ENCODE measurements at regions not wholly inside any gene's neighbourhood (a gene's known extent, or its start where the extent isn't known, plus 50 kb on each side); places are given as distances from the start of the nearest gene placed in this dataset.

DNA sequence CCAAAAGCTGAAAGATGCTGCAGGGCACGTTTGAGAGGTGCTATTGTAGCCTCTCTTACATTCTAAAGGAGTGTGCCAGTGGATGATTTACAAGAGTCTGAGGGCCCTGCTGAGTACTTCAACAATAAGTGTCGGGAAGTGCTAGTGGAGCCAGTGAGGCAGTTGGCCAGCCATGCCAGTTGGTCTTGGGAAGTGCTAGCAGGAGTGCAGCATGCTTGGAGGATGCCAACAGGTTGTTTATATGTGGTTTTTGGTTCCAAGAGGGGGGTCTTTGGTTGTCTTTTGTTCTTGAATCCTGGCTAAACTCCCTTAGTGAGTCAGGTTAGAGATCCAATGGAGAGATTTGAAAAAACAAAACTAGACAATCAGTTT is 335.3 kb downstream of the PABPC4L start:
- Histone ChIP-seq H3K36me3 (ENCODE audit: control insufficient read depth, low read depth, low read length) (no peaks in the 10 kb centered on the region), H3K9me3 (ENCODE audit: control insufficient read depth, low read depth, low read length) (no peaks in the 10 kb centered on the region), H3K27ac (ENCODE audit: low read length) (no peak overlapping the region), H3K4me1 (ENCODE audit: control insufficient read depth, low read depth, low read length) (no peaks in the 10 kb centered on the region), H3K9ac (ENCODE audit: low read length) (no peak overlapping the region), H3K4me3 (ENCODE audit: low read length) (no peak overlapping the region), H3K27me3 (ENCODE audit: control insufficient read depth, insufficient read depth, low read length) (no peaks in the 10 kb centered on the region)

DNA sequence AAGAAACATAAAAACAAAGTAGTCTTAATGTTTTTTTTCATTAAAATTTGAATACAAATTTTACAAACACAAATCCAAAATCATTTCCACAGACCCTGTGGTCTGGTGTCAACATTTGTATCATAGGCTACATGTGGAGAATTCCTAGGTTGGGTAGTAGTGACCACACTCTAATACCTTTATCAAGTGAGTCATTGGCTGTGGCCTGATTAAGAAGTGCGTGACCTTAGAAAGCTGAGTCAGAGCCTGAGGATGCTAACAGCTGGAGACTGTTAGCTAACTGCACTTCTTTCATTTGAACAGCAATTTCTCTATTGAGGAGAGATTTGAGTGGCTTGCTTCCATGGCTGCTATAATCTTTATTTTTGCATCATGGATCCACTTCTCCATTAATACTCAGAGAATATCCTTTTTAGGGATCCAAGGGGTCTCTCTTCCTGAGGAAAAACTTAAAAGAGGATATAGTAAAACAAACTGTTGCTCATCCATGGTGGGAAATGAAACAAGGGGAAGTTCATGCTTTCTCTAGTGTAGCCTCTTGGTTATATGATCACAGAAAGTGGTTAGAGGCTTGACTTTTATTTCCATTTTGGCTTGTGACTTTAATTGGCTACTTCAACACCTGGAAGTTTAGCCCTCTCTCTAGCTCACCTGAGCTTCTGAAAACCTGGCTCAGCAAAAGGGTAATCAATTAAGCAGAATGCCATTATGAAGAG is 335.8 kb downstream of the PABPC4L start:
- Histone ChIP-seq H3K36me3 (ENCODE audit: control insufficient read depth, low read depth, low read length) (no peaks in the 10 kb centered on the region), H3K9ac (ENCODE audit: low read length) (no peak overlapping the region), H3K27me3 (ENCODE audit: control insufficient read depth, insufficient read depth, low read length) (no peaks in the 10 kb centered on the region), H3K27ac (ENCODE audit: low read length) (no peak overlapping the region), H3K9me3 (ENCODE audit: control insufficient read depth, low read depth, low read length) (no peaks in the 10 kb centered on the region), H3K4me3 (ENCODE audit: low read length) (no peak overlapping the region), H3K4me1 (ENCODE audit: control insufficient read depth, low read depth, low read length) (no peaks in the 10 kb centered on the region)

DNA sequence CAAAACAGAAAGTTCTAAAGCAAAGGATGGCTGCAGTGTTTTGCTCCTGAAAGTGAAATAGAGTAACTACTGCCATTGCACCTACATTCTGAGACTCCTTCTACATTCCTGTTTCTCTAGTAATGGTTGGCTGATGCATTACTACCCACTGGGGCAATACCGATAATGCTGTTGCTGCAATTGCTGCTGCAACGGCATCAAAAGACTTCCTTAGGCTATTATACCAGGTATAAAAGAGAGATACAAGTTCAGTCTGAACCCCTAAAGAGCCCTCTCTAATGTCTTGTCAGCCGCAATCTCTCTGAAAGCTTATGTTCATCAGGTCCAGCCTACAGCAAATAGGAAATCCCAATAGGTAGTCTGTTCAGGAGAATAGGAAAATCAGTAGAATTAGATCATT is 338.4 kb downstream of the PABPC4L start:
- Histone ChIP-seq H3K4me3 (ENCODE audit: low read length) (no peak overlapping the region), H3K4me1 (ENCODE audit: control insufficient read depth, low read depth, low read length) (no peaks in the 10 kb centered on the region), H3K27ac (ENCODE audit: low read length) (no peak overlapping the region), H3K36me3 (ENCODE audit: control insufficient read depth, low read depth, low read length) (no peaks in the 10 kb centered on the region), H3K9ac (ENCODE audit: low read length) (no peak overlapping the region), H3K27me3 (ENCODE audit: control insufficient read depth, insufficient read depth, low read length) (no peaks in the 10 kb centered on the region), H3K9me3 (ENCODE audit: control insufficient read depth, low read depth, low read length) (no peaks in the 10 kb centered on the region)

GRCh38 chr4:133856731-133857355 is 344.7 kb downstream of the PABPC4L start:
- no peak overlapping the region for H3K4me3 ChIP-seq (ENCODE audit: low read length)
- no peaks in the 10 kb centered on the region for H3K4me1 ChIP-seq (ENCODE audit: control insufficient read depth, low read depth, low read length)
- no peaks in the 10 kb centered on the region for H3K27me3 ChIP-seq (ENCODE audit: control insufficient read depth, insufficient read depth, low read length)
- H3K36me3 ChIP-seq (ENCODE audit: control insufficient read depth, low read depth, low read length): no peaks in the 10 kb centered on the region
- H3K9ac ChIP-seq (ENCODE audit: low read length): no peak overlapping the region
- H3K27ac ChIP-seq (ENCODE audit: low read length): no peak overlapping the region
- H3K9me3 ChIP-seq (ENCODE audit: control insufficient read depth, low read depth, low read length): no peaks in the 10 kb centered on the region

GRCh38 chr4:133855001-133855400 is 346.6 kb downstream of the PABPC4L start:
- Histone ChIP-seq H3K27me3 (ENCODE audit: control insufficient read depth, insufficient read depth, low read length) (no peaks in the 10 kb centered on the region), H3K36me3 (ENCODE audit: control insufficient read depth, low read depth, low read length) (no peaks in the 10 kb centered on the region)

DNA sequence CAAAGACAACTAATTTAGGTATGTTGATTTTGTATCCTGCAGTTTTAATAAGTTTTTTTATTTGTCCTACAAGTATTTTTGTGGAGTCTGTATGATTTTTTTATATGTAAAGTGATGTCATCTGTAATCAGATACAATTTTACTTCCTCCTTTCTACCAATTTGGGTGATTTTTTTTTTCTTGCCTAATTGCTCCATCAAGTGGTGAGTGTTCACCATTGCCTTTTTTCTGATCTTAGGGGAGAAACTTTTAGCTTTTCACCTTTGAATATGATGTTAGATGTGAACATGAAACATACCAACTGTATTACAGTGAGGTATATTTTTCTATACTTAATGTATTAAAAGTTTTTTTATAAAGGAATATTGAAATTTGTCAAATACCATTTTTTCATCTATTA is 362.3 kb downstream of the PABPC4L start:
- Histone ChIP-seq H3K9ac (ENCODE audit: low read length) (no peak overlapping the region), H3K27ac (ENCODE audit: low read length) (no peak overlapping the region), H3K4me3 (ENCODE audit: low read length) (no peak overlapping the region), H3K27me3 (ENCODE audit: control insufficient read depth, insufficient read depth, low read length) (no peaks in the 10 kb centered on the region), H3K9me3 (ENCODE audit: control insufficient read depth, low read depth, low read length) (peaks cover 6% of the 10 kb centered on the region), H3K36me3 (ENCODE audit: control insufficient read depth, low read depth, low read length) (no peaks in the 10 kb centered on the region), H3K4me1 (ENCODE audit: control insufficient read depth, low read depth, low read length) (no peaks in the 10 kb centered on the region)

More at GRCh38 chr4:133855001-133855400, 346.6 kb downstream of the PABPC4L start:
- H3K9me3 ChIP-seq (ENCODE audit: control insufficient read depth, low read depth, low read length): no peaks in the 10 kb centered on the region
- no peak overlapping the region for H3K4me3 ChIP-seq (ENCODE audit: low read length)
- no peak overlapping the region for H3K9ac ChIP-seq (ENCODE audit: low read length)
- no peak overlapping the region for H3K27ac ChIP-seq (ENCODE audit: low read length)
- no peaks in the 10 kb centered on the region for H3K4me1 ChIP-seq (ENCODE audit: control insufficient read depth, low read depth, low read length)

DNA sequence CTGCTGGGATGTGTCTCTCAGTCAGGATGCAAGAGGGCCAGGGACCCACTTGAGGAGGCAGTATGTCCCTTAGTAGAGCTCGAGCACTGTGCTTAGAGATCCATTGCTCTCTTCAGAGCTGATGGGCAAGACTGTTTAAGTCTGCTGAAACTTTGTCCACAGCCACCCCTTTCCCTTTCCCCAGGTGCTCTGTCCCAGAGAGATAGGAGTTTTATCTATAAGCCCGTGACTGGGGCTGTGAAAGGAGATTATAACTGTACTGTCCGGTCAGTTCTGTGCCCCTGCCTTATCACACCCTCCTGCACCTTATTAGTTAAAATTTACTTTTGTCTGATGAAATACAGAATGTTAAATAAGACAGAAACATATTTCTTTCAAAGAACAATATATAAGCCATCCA is 378.4 kb downstream of the PABPC4L start:
- no peak overlapping the region for H3K4me3 ChIP-seq (ENCODE audit: low read length)
- H3K27me3 ChIP-seq (ENCODE audit: control insufficient read depth, insufficient read depth, low read length): no peaks in the 10 kb centered on the region

GRCh38 chr4:133812954-133813353 is 388.6 kb downstream of the PABPC4L start:
- Histone ChIP-seq H3K36me3 (ENCODE audit: control insufficient read depth, low read depth, low read length) (no peaks in the 10 kb centered on the region), H3K4me1 (ENCODE audit: control insufficient read depth, low read depth, low read length) (no peaks in the 10 kb centered on the region), H3K27ac (ENCODE audit: low read length) (no peak overlapping the region), H3K4me3 (ENCODE audit: low read length) (no peak overlapping the region), H3K9ac (ENCODE audit: low read length) (no peak overlapping the region), H3K9me3 (ENCODE audit: control insufficient read depth, low read depth, low read length) (no peaks in the 10 kb centered on the region), H3K27me3 (ENCODE audit: control insufficient read depth, insufficient read depth, low read length) (no peaks in the 10 kb centered on the region)

More for the DNA sequence above, 378.4 kb downstream of the PABPC4L start:
- Histone ChIP-seq H3K9me3 (ENCODE audit: control insufficient read depth, low read depth, low read length) (no peaks in the 10 kb centered on the region), H3K9ac (ENCODE audit: low read length) (no peak overlapping the region), H3K36me3 (ENCODE audit: control insufficient read depth, low read depth, low read length) (no peaks in the 10 kb centered on the region), H3K27ac (ENCODE audit: low read length) (no peak overlapping the region), H3K4me1 (ENCODE audit: control insufficient read depth, low read depth, low read length) (no peaks in the 10 kb centered on the region)

GRCh38 chr4:133812236-133812635 is 389.4 kb downstream of the PABPC4L start:
- Histone ChIP-seq H3K4me3 (ENCODE audit: low read length) (no peak overlapping the region), H3K9me3 (ENCODE audit: control insufficient read depth, low read depth, low read length) (no peaks in the 10 kb centered on the region), H3K9ac (ENCODE audit: low read length) (no peak overlapping the region), H3K27ac (ENCODE audit: low read length) (no peak overlapping the region), H3K4me1 (ENCODE audit: control insufficient read depth, low read depth, low read length) (no peaks in the 10 kb centered on the region), H3K27me3 (ENCODE audit: control insufficient read depth, insufficient read depth, low read length) (no peaks in the 10 kb centered on the region), H3K36me3 (ENCODE audit: control insufficient read depth, low read depth, low read length) (no peaks in the 10 kb centered on the region)

GRCh38 chr4:133808151-133808550 is 393.4 kb downstream of the PABPC4L start:
- no peak overlapping the region for H3K27ac ChIP-seq (ENCODE audit: low read length)
- H3K4me3 ChIP-seq (ENCODE audit: low read length): no peak overlapping the region
- H3K9me3 ChIP-seq (ENCODE audit: control insufficient read depth, low read depth, low read length): no peaks in the 10 kb centered on the region
- H3K36me3 ChIP-seq (ENCODE audit: control insufficient read depth, low read depth, low read length): no peaks in the 10 kb centered on the region
- H3K4me1 ChIP-seq (ENCODE audit: control insufficient read depth, low read depth, low read length): no peaks in the 10 kb centered on the region
- no peaks in the 10 kb centered on the region for H3K27me3 ChIP-seq (ENCODE audit: control insufficient read depth, insufficient read depth, low read length)
- no peak overlapping the region for H3K9ac ChIP-seq (ENCODE audit: low read length)

DNA sequence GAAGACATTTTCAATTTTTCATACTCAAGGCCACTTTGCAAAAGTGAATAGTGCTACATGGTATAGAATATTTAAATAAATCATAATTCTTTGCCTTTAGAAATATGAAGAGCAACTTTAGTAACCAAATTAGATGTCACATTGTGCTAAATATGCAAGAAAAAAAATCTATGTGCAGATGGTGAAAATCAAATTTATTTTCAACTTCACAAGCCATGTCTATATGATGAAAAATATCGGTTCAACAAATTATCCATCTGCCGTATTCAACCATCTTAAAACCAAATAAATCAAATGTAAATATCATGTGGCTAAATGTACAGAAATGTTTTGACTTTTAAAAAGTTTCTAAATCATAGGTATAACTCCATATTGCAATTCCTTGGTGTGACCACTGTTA is 398.2 kb downstream of the PABPC4L start:
- Histone ChIP-seq H3K4me3 (ENCODE audit: low read length) (no peak overlapping the region), H3K36me3 (ENCODE audit: control insufficient read depth, low read depth, low read length) (no peaks in the 10 kb centered on the region), H3K4me1 (ENCODE audit: control insufficient read depth, low read depth, low read length) (peaks cover 9% of the 10 kb centered on the region), H3K9ac (ENCODE audit: low read length) (no peak overlapping the region), H3K27ac (ENCODE audit: low read length) (no peak overlapping the region), H3K9me3 (ENCODE audit: control insufficient read depth, low read depth, low read length) (no peaks in the 10 kb centered on the region), H3K27me3 (ENCODE audit: control insufficient read depth, insufficient read depth, low read length) (no peaks in the 10 kb centered on the region)

Data from iPS-18a (cell line).